Tongue (tissue), 1 donor: ENCODE measurements at regions not wholly inside any gene's neighbourhood (a gene's known extent, or its start where the extent isn't known, plus 50 kb on each side); places are given as distances from the start of the nearest gene placed in this dataset.

ENCODE experiments used
- DNase-seq: peaks from one replicate; pipeline ENCODE4 v3.0.0-alpha.2; 2015

DNA sequence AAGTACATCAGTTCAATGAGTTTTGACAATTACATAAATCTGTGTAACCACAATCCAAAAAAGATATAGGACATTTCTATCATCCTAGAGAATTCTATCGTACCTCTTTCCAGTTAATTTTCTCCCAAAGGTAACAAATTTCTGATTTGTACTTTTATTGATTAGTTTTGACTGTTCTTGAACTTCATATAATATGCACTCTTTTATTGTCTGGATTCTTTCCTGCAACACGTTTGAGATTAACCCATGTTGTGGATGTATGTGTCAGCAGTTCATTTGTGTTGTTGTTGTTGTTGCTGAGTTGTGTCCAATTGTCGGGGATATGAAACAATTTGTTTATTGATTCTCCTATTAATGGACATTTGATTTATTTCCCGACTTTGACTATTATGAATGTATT, 145.9 kb upstream of the WDR11 start:
- no peak for DNase-seq

DNA sequence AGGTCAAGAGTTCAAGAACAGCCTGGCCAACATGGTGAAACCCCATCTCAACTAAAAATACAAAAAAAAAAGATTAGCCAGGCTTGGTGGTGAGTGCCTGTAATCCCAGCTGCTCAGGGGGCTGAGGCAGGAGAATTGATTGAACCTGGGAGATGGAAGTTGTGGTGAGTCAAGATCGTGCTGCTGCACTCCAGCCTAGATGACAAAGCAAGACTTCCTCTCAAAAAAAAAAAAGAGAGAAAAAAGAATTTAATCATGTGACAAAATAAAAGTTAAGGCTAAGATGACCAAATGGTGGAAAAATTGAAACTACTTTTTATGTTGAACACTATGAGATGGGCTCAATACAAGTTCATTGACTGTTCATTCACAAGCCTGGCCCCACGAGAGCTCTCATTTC, 141.1 kb upstream of the WDR11 start:
- no peak for DNase-seq

DNA sequence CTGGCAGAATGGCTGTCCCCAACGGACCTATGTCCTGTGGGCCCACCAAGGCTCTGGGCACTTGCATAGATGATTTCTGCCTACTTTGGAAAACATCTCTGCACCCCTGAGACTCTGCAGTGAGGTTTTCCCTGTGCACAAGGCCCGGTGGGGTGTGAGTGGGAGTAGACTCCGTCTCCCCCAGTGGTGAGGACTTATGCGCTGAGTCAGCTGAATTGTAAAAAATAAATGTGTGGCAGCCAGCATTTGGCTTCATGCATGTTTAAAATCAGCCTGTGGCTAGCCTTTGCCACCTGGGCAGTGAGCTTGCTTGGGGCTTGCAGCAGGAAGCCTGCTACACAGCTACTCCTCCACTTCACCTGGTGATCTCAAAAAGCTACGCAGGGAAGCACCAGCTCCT, 139.3 kb upstream of the WDR11 start:
- no peak for DNase-seq

DNA sequence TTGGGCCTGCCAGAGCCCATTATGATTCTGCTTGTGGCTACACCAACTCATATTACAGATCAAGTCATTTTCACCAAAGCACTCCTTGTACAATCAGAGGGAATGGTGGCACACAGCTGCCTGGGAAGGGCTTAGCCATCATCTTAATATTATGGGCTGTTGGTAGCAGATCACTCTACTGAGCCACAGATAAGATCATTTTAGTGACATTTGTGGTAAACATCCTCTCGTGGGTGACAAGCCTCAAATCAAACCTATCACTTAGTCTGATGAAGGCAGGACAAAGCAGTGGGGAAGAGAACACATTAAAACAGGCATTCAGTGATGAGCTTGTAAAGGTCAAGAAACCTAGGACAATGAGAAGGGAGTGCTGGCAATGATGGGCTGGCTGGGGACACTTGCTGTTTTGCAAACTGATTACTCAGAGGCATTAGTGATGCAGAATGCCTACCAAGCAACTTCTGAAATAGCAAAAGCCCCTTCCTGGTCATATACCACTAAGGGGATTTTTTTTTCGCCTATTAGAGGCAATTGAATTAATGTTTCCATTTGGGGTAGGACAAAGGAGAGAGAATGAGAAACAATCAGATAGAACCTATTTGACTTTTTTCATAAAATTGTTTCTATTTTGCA, 137.5 kb upstream of the WDR11 start:
- no peak for DNase-seq

DNA sequence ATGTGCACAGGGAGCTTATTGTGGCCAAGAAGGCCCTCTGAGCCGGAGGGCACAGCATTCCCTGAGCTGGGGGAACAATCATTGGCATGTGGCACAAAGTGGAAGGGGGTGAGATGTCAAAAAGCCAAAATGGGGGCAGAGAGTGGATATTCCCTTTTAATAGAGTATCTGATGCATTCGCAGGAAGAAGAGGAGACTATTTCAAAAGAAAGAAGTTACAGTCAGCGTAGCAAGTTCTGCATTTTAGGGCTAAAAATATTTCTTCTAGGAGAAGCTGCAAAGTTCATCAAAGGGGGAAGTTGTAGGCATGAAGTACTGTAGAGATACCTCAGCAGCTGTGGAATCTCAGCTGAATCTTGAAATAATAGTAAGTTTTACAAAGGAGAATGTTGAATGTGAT, 136.0 kb upstream of the WDR11 start:
- DNase-seq, result no peak

DNA sequence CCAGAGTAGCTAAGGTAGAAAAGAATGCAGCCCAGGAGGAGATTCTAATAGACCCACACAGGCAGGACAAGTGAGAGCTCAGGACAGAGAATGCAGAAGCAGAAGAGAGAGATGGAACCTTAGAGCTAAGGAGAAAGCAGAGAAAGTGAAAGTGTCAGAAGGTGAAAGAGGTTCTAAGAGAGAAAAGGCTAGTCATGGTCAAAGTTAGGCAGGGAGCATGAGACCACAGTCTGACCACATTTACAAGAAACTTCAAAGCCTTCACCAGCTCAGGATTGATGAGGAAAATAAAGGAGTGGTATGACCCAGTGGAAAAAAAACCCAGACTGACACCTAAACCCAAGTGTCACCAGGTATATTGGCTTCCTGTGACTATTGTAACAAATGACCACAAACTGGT, 131.8 kb upstream of the WDR11 start:
- no peak for DNase-seq

DNA sequence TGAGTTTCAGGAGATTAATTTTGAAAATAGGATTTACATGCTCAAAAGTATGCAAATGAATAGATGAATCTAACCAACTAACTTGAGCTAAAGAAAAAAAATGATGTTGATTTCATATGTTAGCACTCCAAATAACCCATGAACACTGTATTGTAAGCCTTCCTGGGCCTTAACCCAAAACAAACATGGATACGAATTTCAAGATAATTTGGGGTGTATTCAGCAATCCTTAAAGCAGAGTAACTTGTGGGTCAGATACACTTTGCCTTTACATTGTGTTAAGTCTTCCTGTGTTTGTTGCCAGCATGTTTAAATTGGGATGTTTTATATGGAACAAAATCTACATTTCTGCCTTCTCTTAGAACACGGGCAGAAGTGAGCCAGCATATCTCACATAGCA, 124.2 kb upstream of the WDR11 start:
- peak; percentile 24 for DNase-seq

DNA sequence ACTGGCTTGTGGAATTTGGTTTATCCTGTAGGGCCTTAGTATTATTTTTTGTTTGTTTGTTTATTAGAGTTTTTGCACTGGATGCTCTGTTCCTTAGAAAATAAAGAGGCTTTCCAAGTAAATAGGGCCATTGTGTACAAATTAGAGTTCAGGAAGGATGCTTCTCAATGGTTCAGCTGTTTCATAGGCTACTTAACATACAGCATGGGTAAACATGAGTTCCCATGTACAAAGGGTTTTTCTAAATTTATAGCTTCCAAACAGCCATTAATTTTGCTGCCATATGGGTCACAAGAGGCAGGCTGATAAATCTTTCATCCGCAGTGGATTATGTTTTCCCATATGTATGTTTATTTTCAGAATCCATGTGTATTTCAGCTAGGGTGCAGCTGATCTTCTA, 121.6 kb upstream of the WDR11 start:
- DNase-seq, result no peak

DNA sequence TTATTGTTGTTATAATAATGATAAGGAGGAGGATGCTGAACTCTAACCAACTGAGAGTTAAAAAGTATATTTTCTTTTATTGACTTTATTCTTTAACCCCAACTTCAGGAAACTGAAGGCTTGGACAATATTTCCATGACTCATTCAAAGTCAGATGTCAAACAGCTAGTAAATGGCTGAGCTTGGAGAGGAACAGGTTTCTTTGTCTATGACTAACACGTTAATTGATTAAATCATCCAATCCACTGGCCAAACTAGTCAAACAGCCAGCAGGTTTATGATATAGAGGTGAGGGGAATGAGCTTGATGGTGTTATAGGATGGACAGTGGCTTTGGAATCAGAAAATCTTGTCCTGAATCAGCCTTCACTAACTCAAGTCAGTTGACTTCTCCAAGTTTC, 119.1 kb upstream of the WDR11 start:
- DNase-seq, result no peak

DNA sequence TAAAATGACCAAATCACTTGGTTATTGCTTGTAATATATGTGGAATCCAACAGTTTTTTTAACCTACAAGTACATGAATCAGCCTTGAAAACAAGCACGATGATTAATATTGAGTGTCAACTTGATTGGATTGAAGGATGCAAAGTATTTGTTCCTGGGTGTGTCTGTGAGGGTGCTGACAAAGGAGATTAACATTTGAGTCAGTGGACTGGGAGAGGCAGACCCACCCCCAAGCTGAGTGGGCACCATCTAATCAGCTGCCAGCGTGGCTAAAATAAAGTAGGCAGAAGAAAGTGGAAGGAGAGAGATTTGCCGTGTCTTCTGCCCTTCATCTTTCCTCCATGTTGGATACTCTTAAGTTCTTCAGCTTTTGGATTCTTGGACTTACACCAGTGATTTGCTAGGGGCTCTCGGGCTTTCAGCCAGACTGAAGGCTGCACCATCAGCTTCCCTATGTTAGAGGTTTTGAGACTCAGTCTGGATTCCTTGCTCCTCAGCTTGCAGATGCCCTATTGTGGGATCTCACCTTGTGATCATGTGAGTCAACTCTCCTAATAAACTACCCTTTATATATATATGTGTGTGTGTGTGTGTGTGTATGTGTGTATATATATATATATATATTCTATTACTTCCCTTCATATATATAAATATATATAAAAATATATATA, 118.4 kb upstream of the WDR11 start:
- no peak for DNase-seq

DNA sequence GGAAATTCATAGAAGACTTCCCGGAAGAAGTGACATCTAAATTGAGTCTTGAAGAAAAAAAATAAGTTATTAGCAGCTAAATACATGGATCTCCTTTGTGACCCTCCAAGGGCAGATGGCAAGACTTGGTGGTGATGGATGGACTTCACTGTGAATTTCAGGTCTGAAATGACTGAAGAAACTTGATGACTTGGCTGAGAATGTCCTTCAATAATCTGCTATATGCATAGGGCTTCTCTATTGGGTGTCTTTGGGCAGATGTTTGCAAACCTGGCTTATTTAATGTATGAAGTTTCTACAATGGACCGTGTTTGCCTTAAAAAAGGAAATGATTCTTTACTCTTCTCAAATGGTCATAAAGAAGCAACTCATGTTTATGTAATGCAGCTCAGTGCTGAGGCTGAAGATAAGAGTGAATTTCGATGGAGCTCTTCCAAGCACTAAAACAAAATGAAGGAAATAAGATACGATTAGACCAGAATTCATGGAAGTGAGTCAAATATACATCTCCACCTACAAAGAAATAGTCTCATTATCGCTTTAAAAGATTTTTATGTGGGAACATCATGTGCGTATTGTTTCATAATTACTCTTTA, 116.6 kb upstream of the WDR11 start:
- no peak for DNase-seq

DNA sequence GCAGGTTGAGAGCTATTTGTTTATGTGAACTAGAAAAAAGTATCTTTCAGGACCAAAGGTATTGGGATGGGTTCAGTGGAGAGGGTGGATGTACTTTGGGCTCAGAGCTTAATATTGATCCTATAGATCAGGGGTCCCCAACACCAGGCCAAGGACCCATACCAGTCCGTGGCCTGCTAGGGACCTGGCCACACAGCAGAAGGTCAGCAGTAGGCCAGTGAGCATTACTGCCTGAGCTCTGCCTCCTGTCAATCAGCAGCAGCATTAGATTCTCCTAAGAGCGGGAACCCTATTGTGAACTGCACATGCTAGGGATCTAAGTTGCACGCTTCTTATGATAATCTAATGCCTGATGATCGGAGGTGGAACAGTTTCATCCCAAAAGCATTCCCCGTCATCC, 115.8 kb upstream of the WDR11 start:
- no peak for DNase-seq

DNA sequence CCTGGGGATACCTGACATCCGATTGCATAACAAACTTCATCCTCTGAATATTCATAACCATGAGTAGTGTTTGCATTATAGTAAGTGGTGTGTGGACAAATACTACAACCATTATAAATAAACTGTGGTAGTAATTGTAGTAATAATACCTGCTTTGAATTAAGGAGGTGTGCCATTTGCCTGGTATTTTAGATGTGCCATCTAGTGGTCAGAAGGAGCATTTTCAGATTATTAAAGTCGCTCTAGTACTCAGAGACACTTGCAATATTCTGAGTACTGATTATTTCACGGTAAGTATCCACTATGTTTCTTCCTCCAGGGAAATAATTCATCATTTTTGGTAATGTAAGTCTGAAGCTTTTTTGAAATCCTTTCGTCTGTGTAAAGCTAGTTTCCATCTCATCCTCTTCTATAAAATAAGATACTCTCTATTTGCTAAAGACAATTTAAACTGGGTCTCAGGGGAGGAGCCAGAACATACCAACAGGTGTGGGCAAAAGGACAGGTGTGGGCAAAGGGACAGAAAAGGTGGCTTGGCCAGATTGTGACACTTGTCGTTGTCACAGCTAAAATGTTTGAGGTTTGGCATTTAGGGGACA, 115.3 kb upstream of the WDR11 start:
- DNase-seq, result no peak

DNA sequence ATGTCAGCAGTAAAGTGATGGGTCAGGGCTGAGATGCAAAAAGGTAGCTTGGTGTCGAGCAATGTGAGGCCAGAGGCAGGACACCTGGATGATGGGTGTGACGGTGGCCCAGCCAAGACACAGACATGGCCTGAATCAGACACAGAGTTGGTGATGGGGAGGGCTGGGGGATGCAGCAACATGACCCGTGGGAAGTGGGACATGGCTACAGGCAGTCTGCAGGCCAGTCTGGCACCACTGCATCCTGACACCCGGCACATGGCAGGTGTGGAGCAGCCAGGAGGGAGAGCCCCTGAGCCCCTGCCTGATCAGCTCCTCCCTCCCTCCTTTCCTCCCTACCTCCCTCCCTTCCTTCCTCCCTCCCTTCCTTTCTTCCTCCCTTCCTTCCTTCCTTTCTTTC, 114.8 kb upstream of the WDR11 start:
- DNase-seq, result no peak

DNA sequence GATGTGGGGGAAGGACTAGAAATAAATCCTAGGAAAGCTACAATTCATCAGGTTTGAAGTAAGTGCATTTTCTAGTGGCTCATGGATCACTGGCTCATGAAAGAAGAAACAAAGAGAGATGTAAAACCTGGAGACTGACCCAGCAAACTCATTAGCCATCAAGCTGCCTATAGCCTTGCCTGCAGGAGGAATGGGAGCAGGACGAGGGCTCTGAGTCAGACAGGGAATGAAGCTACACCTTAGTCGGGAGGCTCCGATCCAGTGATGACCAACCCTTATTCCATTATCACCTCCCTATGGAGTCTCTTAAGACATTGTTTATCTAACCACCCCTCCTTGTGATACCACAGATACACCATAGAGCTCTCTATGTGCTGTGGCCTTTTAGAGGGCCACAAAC, 112.5 kb upstream of the WDR11 start:
- no peak for DNase-seq

DNA sequence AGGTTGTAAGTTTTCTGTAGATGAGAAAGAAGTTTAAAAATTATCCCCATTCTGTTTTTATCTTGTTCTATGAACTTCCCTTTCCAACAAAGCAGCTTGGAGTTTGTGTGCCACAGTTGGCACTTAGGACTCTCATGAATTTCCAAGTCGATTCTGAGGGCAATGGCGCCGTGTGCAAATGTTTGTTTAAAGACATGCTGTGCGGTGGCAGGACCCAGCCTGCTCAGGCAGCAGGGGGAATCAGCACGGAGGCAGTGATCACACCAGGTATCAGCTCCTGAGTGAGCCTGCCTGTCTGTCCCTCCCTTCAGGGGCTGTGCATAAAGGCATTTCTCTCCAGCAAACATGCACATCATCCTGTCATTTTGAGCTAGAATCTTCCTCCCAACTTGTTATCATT, 109.8 kb upstream of the WDR11 start:
- no peak for DNase-seq

DNA sequence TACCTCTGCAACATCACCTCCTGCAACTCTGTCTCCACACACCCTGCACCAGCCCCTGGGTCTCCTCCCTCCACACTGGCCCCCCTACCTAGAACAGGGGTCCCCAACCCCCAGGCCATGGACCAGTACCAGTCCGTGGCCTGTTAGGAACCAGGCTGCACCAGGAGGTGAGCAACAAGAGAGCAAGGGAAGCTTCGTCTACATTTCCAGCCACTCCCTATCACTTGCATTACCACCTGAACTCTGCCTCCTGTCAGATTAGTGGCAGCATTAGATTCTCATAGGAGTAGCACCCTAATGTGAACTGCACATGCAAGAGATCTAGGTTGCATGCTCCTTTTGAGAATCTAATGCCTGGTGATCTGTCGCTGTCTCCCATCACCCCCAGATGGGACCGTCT, 108.8 kb upstream of the WDR11 start:
- no peak for DNase-seq

DNA sequence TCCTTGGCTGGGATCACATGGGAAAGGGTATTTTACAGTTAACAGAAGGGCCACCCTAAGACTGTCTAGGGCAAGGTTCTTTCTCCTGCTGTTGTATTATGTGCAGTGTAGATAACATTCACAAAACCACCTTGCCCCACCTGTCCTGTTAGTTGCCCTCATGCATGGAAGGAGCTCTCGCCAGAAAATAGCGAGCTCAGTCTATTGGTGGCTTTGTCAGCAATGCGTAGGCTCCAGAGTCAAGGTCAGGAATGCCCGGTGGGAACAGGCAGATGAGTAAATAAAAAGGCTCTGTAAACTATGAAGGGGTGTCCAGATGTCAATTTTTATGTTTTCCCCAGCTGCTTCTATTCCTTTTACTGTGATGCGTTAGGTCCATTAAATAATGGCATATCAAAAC, 107.1 kb upstream of the WDR11 start:
- no peak for DNase-seq

DNA sequence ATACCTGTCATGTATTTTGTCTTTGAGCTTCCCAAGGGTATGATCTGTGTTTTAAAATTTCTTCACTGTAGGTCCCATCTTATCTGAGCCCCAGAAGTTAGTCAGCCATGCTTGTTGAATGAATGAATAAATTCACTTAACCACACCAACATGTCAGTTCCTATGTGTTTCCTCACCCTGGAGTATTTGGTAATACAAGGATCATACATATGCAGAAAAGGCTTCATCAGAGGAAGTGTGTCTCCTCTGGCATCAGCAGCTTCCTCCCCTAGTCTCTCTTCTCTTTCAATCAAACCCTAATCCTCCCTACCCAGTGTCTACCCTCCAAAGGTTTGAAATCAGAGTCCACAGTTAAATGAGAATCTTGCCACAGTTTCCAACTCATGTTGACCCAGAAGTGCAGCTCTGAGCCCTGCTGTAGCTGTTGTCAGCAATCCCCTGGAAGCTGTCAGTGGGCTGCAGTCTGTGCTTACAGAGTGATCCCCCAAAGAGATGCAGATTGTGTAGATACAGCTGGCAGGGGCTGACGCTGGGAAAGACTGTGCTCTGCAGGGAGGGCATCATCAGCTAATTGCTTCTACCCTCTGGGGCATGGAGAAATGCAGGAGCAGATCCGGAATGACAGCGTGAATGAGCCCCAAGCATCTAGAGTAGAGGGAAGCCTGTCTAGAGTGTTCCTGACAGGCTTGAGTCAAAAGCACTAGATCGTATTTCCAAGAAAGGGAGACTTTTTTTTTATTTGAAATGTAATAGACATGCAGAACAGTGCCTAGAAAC, 105.0 kb upstream of the WDR11 start:
- DNase-seq, result no peak

DNA sequence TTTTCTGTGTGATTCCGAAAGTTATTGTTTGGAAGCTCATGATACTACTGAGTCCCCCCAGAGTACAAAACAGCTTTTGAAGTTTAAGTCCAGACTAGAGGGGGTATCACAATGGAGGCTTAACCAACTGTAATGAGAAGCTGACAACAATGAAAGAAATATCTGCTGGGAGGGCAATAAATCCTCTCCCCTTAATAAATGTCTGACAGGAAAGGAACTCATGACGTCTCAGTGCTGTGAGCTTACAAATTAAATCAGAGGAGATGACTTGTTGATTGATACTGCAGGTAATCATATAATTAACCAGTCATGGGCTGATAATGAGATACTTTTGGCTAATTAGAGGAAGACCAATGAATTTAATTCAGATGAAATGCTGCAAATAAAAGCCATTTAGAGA, 102.6 kb upstream of the WDR11 start:
- DNase-seq, result no peak

DNA sequence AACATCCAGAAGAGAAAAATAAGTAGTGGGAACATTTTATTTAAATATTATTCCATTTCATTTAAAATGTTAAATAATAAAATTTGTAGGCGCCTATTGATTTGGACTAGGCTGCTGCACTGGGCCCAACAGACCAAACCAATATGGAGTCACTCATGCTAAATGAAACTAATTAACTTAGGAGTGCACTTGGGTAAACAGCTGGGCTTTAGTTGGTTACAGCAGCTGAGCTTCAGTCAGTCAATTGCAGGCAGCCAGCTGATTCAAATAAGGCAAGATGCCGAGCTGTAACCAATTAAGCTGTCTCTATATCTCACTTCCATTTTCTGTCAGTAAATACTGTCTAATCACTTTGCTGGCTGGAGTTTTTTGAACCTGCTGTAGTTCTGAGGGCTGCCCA, 102.1 kb upstream of the WDR11 start:
- no peak for DNase-seq

DNA sequence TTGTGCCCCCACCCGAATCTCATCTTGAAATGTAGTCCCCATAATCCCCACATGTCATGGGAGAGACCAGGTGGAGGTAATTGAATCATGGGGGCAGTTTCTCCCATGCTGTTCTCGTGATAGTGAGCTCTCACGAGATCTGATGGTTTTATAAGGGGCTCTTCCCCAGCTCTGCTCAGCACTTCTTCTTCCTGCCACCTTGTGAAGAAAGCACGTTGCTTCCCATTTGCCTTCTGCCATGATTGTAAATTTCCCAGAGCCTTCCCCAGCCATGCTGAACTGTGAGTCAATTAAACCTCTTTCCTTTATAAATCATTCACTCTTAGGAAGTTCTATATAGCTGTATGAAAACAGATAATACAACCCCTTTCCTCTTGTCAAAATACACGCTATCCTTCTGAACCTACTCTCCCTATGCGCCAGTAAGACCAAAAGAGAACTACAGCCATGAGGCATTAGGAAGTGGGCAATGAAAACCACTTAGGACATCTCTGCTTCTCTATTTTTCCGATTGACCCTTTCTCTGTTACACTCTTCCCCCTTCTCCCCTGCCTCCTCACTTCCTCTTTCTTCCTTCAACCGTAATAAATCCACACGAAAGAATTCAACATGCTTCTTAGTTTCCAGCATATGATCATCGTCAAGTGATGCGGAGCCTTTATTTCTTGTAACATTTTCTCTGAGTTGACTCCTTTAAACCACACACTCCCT, 101.2 kb upstream of the WDR11 start:
- DNase-seq, result no peak
